ENCODE measurements at regions not wholly inside any gene's neighbourhood (a gene's known extent, or its start where the extent isn't known, plus 50 kb on each side); places are given as distances from the start of the nearest gene placed in this dataset.

DNA sequence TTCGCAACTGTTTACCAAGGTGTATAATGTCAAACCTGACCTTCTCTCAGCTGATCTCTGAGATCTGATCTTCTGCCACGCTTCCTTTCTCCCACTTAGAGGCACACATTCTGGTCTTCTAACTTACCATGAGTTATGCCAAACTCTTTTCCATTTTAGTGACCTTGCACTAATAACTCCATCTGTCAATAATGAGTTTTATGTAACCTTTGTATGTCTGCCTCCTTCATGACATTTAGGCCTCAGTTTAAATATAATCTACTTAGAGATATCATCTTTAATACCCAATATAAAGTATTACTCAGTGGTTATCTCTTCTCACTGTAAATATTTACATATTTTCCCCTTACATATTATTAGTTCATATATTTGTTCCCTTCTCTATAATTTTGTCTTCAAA, 827.5 kb upstream of the PCDH20 start:
- no peak overlapping the region for H3K27ac ChIP-seq
- H3K4me3 ChIP-seq (replicated peaks in 1 of 3), result no peak overlapping the region
- H3K36me3 ChIP-seq, result no peaks in the 10 kb centered on the region
- TF ChIP-seq POLR2A (IDR thresholded peaks at IDR 0.05) (no peak), CTCF (IDR thresholded peaks at IDR 0.05) (no peak)
- intact Hi-C loops (cut with DNase I), result no loop called here
- WGBS, 2 donors, result 87 to 92% methylated on average over 2 of the region's 2 CpGs
- no peaks in the 10 kb centered on the region for H3K9me3 ChIP-seq
- H3K4me1 ChIP-seq, result no peaks in the 10 kb centered on the region
- no peaks in the 10 kb centered on the region for H3K27me3 ChIP-seq
- no peak for DNase-seq

GRCh38 chr13:62234780-62235440, 819.3 kb upstream of the PCDH20 start:
- no peaks in the 10 kb centered on the region for H3K36me3 ChIP-seq
- intact Hi-C loops (cut with DNase I), result no loop called here

DNA sequence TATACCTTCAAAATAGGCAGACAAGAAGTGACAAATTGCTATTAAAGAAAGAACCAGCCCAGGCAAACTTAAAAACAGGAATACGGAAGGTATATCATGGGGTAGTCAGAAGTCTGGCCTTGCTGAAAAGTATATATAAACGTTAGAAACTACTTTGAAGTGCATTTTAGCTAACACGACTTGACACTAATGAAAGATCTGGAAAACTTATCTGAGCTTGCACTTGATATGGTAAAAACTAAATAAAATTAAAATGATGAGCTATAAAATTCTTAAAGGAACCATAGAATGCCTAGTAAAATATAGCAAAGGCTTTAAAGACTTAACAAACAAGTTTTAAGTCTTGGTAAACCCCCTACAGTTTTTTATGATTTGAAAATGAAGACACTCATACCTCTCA, 795.3 kb upstream of the PCDH20 start:
- Histone ChIP-seq H3K4me3 (replicated peaks in 1 of 3) (no peak overlapping the region), H3K4me1 (no peaks in the 10 kb centered on the region), H3K27me3 (no peaks in the 10 kb centered on the region), H3K36me3 (no peaks in the 10 kb centered on the region), H3K27ac (no peak overlapping the region), H3K9me3 (no peaks in the 10 kb centered on the region)
- no peak for DNase-seq
- no peak for TF ChIP-seq CTCF (IDR thresholded peaks at IDR 0.05)
- TF ChIP-seq POLR2A (IDR thresholded peaks at IDR 0.05), result no peak
- intact Hi-C loops (cut with DNase I), result no loop called here
- WGBS, 2 donors, result 58 to 62% methylated on average over 3 of the region's 3 CpGs

More at GRCh38 chr13:62234780-62235440, 819.3 kb upstream of the PCDH20 start:
- no peaks in the 10 kb centered on the region for H3K27me3 ChIP-seq
- 65 to 69% methylated on average over 2 of the region's 2 CpGs for WGBS, 2 donors
- no peak for TF ChIP-seq POLR2A (IDR thresholded peaks at IDR 0.05)
- TF ChIP-seq CTCF (IDR thresholded peaks at IDR 0.05), result no peak
- no peaks in the 10 kb centered on the region for H3K4me1 ChIP-seq
- no peak for DNase-seq
- no peaks in the 10 kb centered on the region for H3K9me3 ChIP-seq
- H3K27ac ChIP-seq, result no peak overlapping the region
- no peak overlapping the region for H3K4me3 ChIP-seq (replicated peaks in 1 of 3)

DNA sequence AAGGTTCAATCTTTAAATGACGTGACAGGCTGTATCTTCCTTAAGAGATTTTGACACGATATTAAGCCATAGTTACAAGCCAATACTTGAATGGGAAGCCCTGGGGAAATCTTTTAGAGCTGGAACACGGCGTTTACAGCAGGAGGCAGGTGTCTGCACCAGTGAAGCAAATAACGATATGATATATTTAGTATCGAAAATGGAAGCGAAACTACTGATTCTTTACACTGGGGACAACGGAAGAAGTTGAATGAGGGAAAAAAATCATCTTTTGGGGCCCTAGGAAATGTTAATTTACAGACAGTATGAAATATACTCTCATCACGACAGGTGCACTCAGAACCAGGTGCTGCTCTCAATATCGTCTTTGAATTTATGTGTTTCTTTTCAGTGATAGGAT, 793.9 kb upstream of the PCDH20 start:
- Histone ChIP-seq H3K27ac (no peak overlapping the region), H3K4me1 (no peaks in the 10 kb centered on the region), H3K9me3 (no peaks in the 10 kb centered on the region), H3K27me3 (no peaks in the 10 kb centered on the region), H3K4me3 (replicated peaks in 1 of 3) (no peak overlapping the region), H3K36me3 (no peaks in the 10 kb centered on the region)
- DNase-seq, result no peak
- 87 to 91% methylated on average over 10 of the region's 10 CpGs for WGBS, 2 donors
- TF ChIP-seq CTCF (IDR thresholded peaks at IDR 0.05) (no peak), POLR2A (IDR thresholded peaks at IDR 0.05) (no peak)
- intact Hi-C loops (cut with DNase I), result no loop called here

GRCh38 chr13:62207388-62207787, 791.7 kb upstream of the PCDH20 start:
- TF ChIP-seq POLR2A (IDR thresholded peaks at IDR 0.05) (no peak), CTCF (IDR thresholded peaks at IDR 0.05) (no peak)
- no peaks in the 10 kb centered on the region for H3K4me1 ChIP-seq
- no peak overlapping the region for H3K4me3 ChIP-seq (replicated peaks in 1 of 3)
- no peaks in the 10 kb centered on the region for H3K36me3 ChIP-seq
- intact Hi-C loops (cut with DNase I), result no loop called here
- no peaks in the 10 kb centered on the region for H3K27me3 ChIP-seq
- H3K27ac ChIP-seq, result no peak overlapping the region
- no peaks in the 10 kb centered on the region for H3K9me3 ChIP-seq
- DNase-seq, result no peak
- 86 to 90% methylated on average over 2 of the region's 2 CpGs for WGBS, 2 donors
